RWPE1 (cell line): ENCODE measurements at regions not wholly inside any gene's neighbourhood (a gene's known extent, or its start where the extent isn't known, plus 50 kb on each side); places are given as distances from the start of the nearest gene placed in this dataset.

Experiments used
- CTCF ChIA-PET: fragments of 350-600 bp; sonication (Branson Sonifier 250); formaldehyde crosslinking; extraction: SDS; loops from one replicate; lab custom pipeline; 2021; lab: Yijun Ruan, JAX
- POLR2A ChIA-PET: fragments of 400-600 bp; formaldehyde crosslinking; extraction: SDS; loops from one replicate; lab custom pipeline; 2020; ENCODE audit warnings: antibody characterized with exemption; ENCODE audit not compliant: low non-redundant PET; lab: Yijun Ruan, JAX
- DNase-seq: peaks from one replicate; pipeline ENCODE4 v3.0.0; 2012; ENCODE audit warnings: low spot score
- H3K27ac ChIP-seq: fragments of 450-650 bp; 2 replicates; pipeline ENCODE4 v1.5.1; 2017
- CTCF ChIP-seq: fragments of 450-650 bp; conservative IDR thresholded peaks from 2 replicates; pipeline ENCODE4 v1.5.1; 2017; ENCODE audit warnings: low read depth, mild to moderate bottlenecking

GRCh38 chr17:5745111-5745813, 161.0 kb upstream of the NLRP1 start:
- H3K27ac ChIP-seq, result no peak overlapping the region
- no peak for TF ChIP-seq CTCF
- DNase-seq, result no peak
- ChIA-PET CTCF (no interaction called here), POLR2A (no interaction called here)

GRCh38 chr17:5747276-5747675, 163.0 kb upstream of the NLRP1 start:
- no peak overlapping the region for H3K27ac ChIP-seq
- CTCF ChIA-PET, result interaction anchor here (0.5 to 1.0 kb wide), 5 partner anchors 60 to 651 kb away, joined by 3 to 4 read pairs (median 3); no protein-coding TSS in a partner anchor
- DNase-seq, result no peak
- POLR2A ChIA-PET, result no interaction called here
- TF ChIP-seq CTCF, result no peak

- DNase-seq, result no peak
- no peak overlapping the region for H3K27ac ChIP-seq
- ChIA-PET POLR2A (no interaction called here), CTCF (interaction anchor here (0.5 to 1.0 kb wide), 3 partner anchors 59 to 156 kb away, joined by 3 read pairs; no protein-coding TSS in a partner anchor)
- TF ChIP-seq CTCF, result no peak
Measured at GRCh38 chr17:5747964-5748363, 163.7 kb upstream of the NLRP1 start.

- no peak for TF ChIP-seq CTCF
- ChIA-PET CTCF (no interaction called here), POLR2A (interaction anchor here (0.5 kb wide), 1 partner anchor 1618 kb away, joined by 5 read pairs; no protein-coding TSS in a partner anchor)
- H3K27ac ChIP-seq, result no peak overlapping the region
- DNase-seq, result no peak
Measured at GRCh38 chr17:5753421-5753820, 169.1 kb upstream of the NLRP1 start.

- POLR2A ChIA-PET, result no interaction called here
- no peak overlapping the region for H3K27ac ChIP-seq
- CTCF ChIA-PET, result no interaction called here
- TF ChIP-seq CTCF, result no peak
- no peak for DNase-seq
Measured at GRCh38 chr17:5757314-5757907, 173.1 kb upstream of the NLRP1 start.

- POLR2A ChIA-PET, result interaction anchor here (0.6 kb wide), 1 partner anchor 495 kb away, joined by 3 read pairs; no protein-coding TSS in a partner anchor
- CTCF ChIA-PET, result interaction anchor here (0.7 kb wide), 1 partner anchor 24 kb away, joined by 5 read pairs; no protein-coding TSS in a partner anchor
- DNase-seq, result peak; percentile 63
- no peak for TF ChIP-seq CTCF
- H3K27ac ChIP-seq, result no peak overlapping the region
Measured at GRCh38 chr17:5758651-5759050, 174.3 kb upstream of the NLRP1 start.
